GM12878 (cell line): ENCODE measurements at regions not wholly inside any gene's neighbourhood (a gene's known extent, or its start where the extent isn't known, plus 50 kb on each side); places are given as distances from the start of the nearest gene placed in this dataset.

Experiments used
- E2F8 ChIP-seq: fragments of 450-650 bp; IDR thresholded peaks from 2 replicates; pipeline ENCODE4 v1.6.1; 2018; ENCODE audit warnings: mild to moderate bottlenecking, low read depth, moderate library complexity; ENCODE audit not compliant: partially characterized antibody
- SREBF2 ChIP-seq: IDR thresholded peaks from 2 replicates; pipeline ENCODE4 v1.6.1; 2012; ENCODE audit warnings: mild to moderate bottlenecking, low read length

GRCh38 chr3:30356866-30357753 is 249.3 kb upstream of the TGFBR2 start:
- no peak for TF ChIP-seq E2F8
- TF ChIP-seq SREBF2, result no peak
